CD14-positive monocyte (primary cell): ENCODE measurements at regions not wholly inside any gene's neighbourhood (a gene's known extent, or its start where the extent isn't known, plus 50 kb on each side); places are given as distances from the start of the nearest gene placed in this dataset.

Experiments
- DNase-seq, 3 donors: peaks; one replicate each; pipeline ENCODE4 v3.0.0-alpha.2; 2011 to 2022
- H2AFZ ChIP-seq: 2 replicates; pipeline ENCODE4 v1.6.0; 2012; ENCODE audit warnings: mild to moderate bottlenecking, low read depth, low read length, inconsistent platforms; ENCODE audit not compliant: insufficient read depth, poor library complexity, severe bottlenecking
- H3K27ac ChIP-seq, 2 donors: 1 replicate in 1 of 2; 2 replicates in 1 of 2; pipeline ENCODE4 v1.5.1; 2012 to 2013; ENCODE audit warnings: low read length in 2 of 2, control low read depth in 1 of 2, inconsistent platforms in 1 of 2, low read depth in 1 of 2, mild to moderate bottlenecking in 1 of 2
- H3K27me3 ChIP-seq, 2 donors: one replicate each; pipeline versions ENCODE4 v1.6.0 to v1.6.1; 2011 to 2013; ENCODE audit warnings: low read length in 2 of 2; ENCODE audit not compliant: control insufficient read depth in 2 of 2, insufficient read depth in 2 of 2
- H3K36me3 ChIP-seq, 2 donors: replicated peaks in 1 of 2; 1 replicate in 1 of 2; 2 replicates in 1 of 2; pipeline versions ENCODE4 v1.5.1 to v1.6.1; 2012 to 2013; ENCODE audit warnings: low read length in 2 of 2, control low read depth in 1 of 2, inconsistent platforms in 1 of 2, mild to moderate bottlenecking in 1 of 2; ENCODE audit not compliant: insufficient read depth in 2 of 2, control insufficient read depth in 1 of 2
- H3K4me1 ChIP-seq, 2 donors: 1 replicate in 1 of 2; 2 replicates in 1 of 2; pipeline versions ENCODE4 v1.5.1 to v1.6.1; 2012 to 2013; ENCODE audit warnings: low read length in 2 of 2, control low read depth in 1 of 2, inconsistent platforms in 1 of 2, mild to moderate bottlenecking in 1 of 2, moderate library complexity in 1 of 2; ENCODE audit not compliant: insufficient read depth in 2 of 2, control insufficient read depth in 1 of 2
- H3K4me2 ChIP-seq: replicated peaks from 2 replicates; pipeline ENCODE3; 2012; ENCODE audit warnings: low read length, moderate library complexity, mild to moderate bottlenecking; ENCODE audit not compliant: poor library complexity, severe bottlenecking; ENCODE audit errors: extremely low read depth
- H3K4me3 ChIP-seq, 3 experiments: fragments of 200-600 bp in 1 of 3; sonication (generic) in 1 of 3; replicated peaks in 1 of 3; 1 replicate in 2 of 3; 2 replicates in 1 of 3; pipeline ENCODE4 v1.5.1; 2011 to 2013; ENCODE audit warnings: low read length in 3 of 3, mild to moderate bottlenecking in 3 of 3, control low read depth in 2 of 3, low read depth in 2 of 3, inconsistent platforms in 1 of 3, moderate library complexity in 1 of 3
- H3K79me2 ChIP-seq: 2 replicates; pipeline ENCODE4 v1.6.0; 2012; ENCODE audit warnings: mild to moderate bottlenecking, control low read depth, inconsistent platforms, low read length, moderate library complexity; ENCODE audit not compliant: insufficient read depth
- H3K9ac ChIP-seq: 2 replicates; pipeline ENCODE4 v1.6.0; 2017; ENCODE audit warnings: low read length, mild to moderate bottlenecking; ENCODE audit not compliant: insufficient read depth, poor library complexity, severe bottlenecking
- H3K9me3 ChIP-seq, 2 donors: replicated peaks in 1 of 2; 1 replicate in 1 of 2; 2 replicates in 1 of 2; pipeline versions ENCODE4 v1.5.1 to v1.6.1; 2012 to 2013; ENCODE audit warnings: low read length in 2 of 2, control low read depth in 1 of 2; ENCODE audit not compliant: control insufficient read depth in 1 of 2, insufficient read depth in 1 of 2
- H4K20me1 ChIP-seq: 2 replicates; pipeline ENCODE4 v1.6.0; 2012; ENCODE audit warnings: mild to moderate bottlenecking, low read length, control low read depth, moderate library complexity; ENCODE audit not compliant: insufficient read depth
- H3K27ac Mint-ChIP-seq, 7 donors: one replicate each; pipeline ENCODE4 v1.8.0; 2020; ENCODE audit warnings: mild to moderate bottlenecking in 7 of 7, mixed read lengths in 7 of 7, moderate library complexity in 6 of 7, inconsistent platforms in 2 of 7
- H3K27me3 Mint-ChIP-seq, 3 donors: one replicate each; pipeline ENCODE4 v1.8.0; 2021 to 2022; ENCODE audit warnings: low read depth in 3 of 3, mild to moderate bottlenecking in 3 of 3, mixed read lengths in 3 of 3, moderate library complexity in 3 of 3, inconsistent platforms in 1 of 3
- H3K36me3 Mint-ChIP-seq, 2 donors: one replicate each; pipeline ENCODE4 v1.8.0; 2020; ENCODE audit warnings: mixed read lengths in 2 of 2, inconsistent platforms in 1 of 2, mild to moderate bottlenecking in 1 of 2
- H3K4me1 Mint-ChIP-seq: one replicate; pipeline ENCODE4 v1.8.0; 2020; ENCODE audit warnings: mild to moderate bottlenecking, mixed read lengths
- H3K4me3 Mint-ChIP-seq, 2 donors: one replicate each; pipeline ENCODE4 v1.8.0; 2020; ENCODE audit warnings: mild to moderate bottlenecking in 2 of 2, mixed read lengths in 2 of 2, moderate library complexity in 1 of 2
- H3K9me3 Mint-ChIP-seq, 7 donors: one replicate each; pipeline ENCODE4 v1.8.0; 2020 to 2022; ENCODE audit warnings: mixed read lengths in 7 of 7, mild to moderate bottlenecking in 6 of 7, moderate library complexity in 6 of 7, inconsistent platforms in 2 of 7
- WGBS: methylation state at CpG from one replicate; pipeline ENCODE4 v1.1.5; 2013; ENCODE audit warnings: missing lambda C conversion rate; ENCODE audit not compliant: insufficient coverage; 5-methylcytosine and 5-hydroxymethylcytosine counted together
- intact Hi-C, 2 donors: fragments of 100-400 bp; cut with micrococcal nuclease; formaldehyde crosslinking; loops; one replicate each; pipeline versions ENCODE4 v1.15.0 to v1.15.1; 2023
- TF ChIP-seq, protein P1 (sequence below): fragments of 200-600 bp; IDR thresholded peaks from one replicate; pipeline ENCODE4 v1.8.0; 2022; ENCODE audit warnings: antibody characterized with exemption, mild to moderate bottlenecking

DNA sequence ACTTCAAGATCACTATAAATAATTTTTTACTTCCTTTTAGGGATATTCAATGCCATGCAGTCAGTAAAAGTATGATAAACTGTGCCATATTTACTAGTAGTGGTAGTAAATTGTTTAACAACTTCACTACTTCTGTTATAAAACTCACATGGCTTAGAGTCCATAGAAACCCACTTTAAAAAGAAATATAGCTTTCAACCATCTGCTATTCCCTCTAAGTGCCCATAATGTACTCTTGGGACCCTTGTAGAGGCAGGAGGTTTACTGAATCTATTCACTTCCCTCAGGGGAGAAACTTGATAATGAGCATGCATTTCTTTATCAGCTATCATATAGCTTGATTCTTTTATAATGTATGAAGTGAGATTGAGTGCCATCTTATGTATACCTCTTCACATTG is 1448.4 kb upstream of the ALCAM start:
- no peak for DNase-seq
- Histone ChIP-seq H3K27ac (no peak overlapping the region), H4K20me1 (no peaks in the 10 kb centered on the region), H3K79me2 (no peaks in the 10 kb centered on the region), H3K9me3 (peaks cover 0 to 4% of the 10 kb centered on the region in 2 donors), H3K4me3 (no peak overlapping the region), H3K36me3 (no peaks in the 10 kb centered on the region), H3K9ac (no peak overlapping the region), H2AFZ (no peak overlapping the region), H3K27me3 (no peaks in the 10 kb centered on the region), H3K4me1 (no peaks in the 10 kb centered on the region), H3K4me2 (no peak overlapping the region)
- H3K27me3 Mint-ChIP-seq, result no peaks in the 10 kb centered on the region
- no peak overlapping the region for H3K4me3 Mint-ChIP-seq
- H3K36me3 Mint-ChIP-seq, result no peaks in the 10 kb centered on the region
- intact Hi-C loops, result no loop called here
- no peak overlapping the region for H3K27ac Mint-ChIP-seq
- H3K9me3 Mint-ChIP-seq, result peaks cover 0 to 2% (median 0%) of the 10 kb centered on the region in 7 donors
- TF ChIP-seq, protein P1, sequence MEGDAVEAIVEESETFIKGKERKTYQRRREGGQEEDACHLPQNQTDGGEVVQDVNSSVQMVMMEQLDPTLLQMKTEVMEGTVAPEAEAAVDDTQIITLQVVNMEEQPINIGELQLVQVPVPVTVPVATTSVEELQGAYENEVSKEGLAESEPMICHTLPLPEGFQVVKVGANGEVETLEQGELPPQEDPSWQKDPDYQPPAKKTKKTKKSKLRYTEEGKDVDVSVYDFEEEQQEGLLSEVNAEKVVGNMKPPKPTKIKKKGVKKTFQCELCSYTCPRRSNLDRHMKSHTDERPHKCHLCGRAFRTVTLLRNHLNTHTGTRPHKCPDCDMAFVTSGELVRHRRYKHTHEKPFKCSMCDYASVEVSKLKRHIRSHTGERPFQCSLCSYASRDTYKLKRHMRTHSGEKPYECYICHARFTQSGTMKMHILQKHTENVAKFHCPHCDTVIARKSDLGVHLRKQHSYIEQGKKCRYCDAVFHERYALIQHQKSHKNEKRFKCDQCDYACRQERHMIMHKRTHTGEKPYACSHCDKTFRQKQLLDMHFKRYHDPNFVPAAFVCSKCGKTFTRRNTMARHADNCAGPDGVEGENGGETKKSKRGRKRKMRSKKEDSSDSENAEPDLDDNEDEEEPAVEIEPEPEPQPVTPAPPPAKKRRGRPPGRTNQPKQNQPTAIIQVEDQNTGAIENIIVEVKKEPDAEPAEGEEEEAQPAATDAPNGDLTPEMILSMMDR, result no peak
- no peaks in the 10 kb centered on the region for H3K4me1 Mint-ChIP-seq

DNA sequence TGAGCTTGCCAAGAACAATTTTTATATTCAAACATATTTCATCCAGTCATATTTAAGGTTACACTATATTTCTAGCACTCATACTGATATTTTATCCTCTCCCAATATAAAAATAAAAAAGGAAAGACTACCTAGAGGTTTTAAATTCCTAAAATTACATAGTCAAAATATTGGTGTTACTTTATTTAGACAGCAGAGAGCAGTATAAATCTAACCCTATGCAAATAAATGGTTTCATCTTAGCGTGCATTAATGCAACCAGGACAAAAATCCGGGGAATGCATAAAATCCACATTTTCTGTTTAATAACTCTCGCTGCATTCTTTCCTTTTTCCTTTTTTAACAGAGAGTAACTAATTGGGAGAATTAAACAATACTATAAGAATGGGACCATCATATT is 1447.4 kb upstream of the ALCAM start:
- Mint-ChIP-seq H3K4me3 (no peak overlapping the region), H3K4me1 (no peaks in the 10 kb centered on the region), H3K27ac (no peak overlapping the region), H3K27me3 (no peaks in the 10 kb centered on the region), H3K9me3 (peaks cover 0 to 2% (median 0%) of the 10 kb centered on the region in 7 donors), H3K36me3 (no peaks in the 10 kb centered on the region)
- Histone ChIP-seq H4K20me1 (no peaks in the 10 kb centered on the region), H3K27me3 (no peaks in the 10 kb centered on the region), H2AFZ (no peak overlapping the region), H3K27ac (no peak overlapping the region), H3K9me3 (peaks cover 0 to 4% of the 10 kb centered on the region in 2 donors), H3K4me3 (no peak overlapping the region), H3K4me2 (no peak overlapping the region), H3K36me3 (no peaks in the 10 kb centered on the region), H3K4me1 (no peaks in the 10 kb centered on the region), H3K79me2 (no peaks in the 10 kb centered on the region), H3K9ac (no peak overlapping the region)
- no CpG with 5 or more reads among the region's 3 CpGs for WGBS
- TF ChIP-seq, protein P1, result no peak
- no peak for DNase-seq
- intact Hi-C loops, result no loop called here
